Esophagus squamous epithelium (tissue), 4 donors: ENCODE measurements at regions not wholly inside any gene's neighbourhood (a gene's known extent, or its start where the extent isn't known, plus 50 kb on each side); places are given as distances from the start of the nearest gene placed in this dataset.

Source experiments
- POLR2A ChIP-seq, 4 donors: fragments of 450-650 bp; IDR thresholded peaks; one replicate each; pipeline ENCODE4 v1.6.1; 2017; ENCODE audit warnings: antibody characterized with exemption in 4 of 4, mild to moderate bottlenecking in 4 of 4, moderate library complexity in 3 of 4
- TF ChIP-seq, protein P1 (sequence below), 6 experiments: fragments of 450-650 bp in 4 of 6; fragments of 200-600 bp in 2 of 6; sonication (generic) in 2 of 6; IDR thresholded peaks; one replicate each; pipeline ENCODE4 v1.5.1; 2016 to 2019; ENCODE audit warnings: antibody characterized with exemption in 6 of 6, mild to moderate bottlenecking in 4 of 6, moderate library complexity in 4 of 6

DNA sequence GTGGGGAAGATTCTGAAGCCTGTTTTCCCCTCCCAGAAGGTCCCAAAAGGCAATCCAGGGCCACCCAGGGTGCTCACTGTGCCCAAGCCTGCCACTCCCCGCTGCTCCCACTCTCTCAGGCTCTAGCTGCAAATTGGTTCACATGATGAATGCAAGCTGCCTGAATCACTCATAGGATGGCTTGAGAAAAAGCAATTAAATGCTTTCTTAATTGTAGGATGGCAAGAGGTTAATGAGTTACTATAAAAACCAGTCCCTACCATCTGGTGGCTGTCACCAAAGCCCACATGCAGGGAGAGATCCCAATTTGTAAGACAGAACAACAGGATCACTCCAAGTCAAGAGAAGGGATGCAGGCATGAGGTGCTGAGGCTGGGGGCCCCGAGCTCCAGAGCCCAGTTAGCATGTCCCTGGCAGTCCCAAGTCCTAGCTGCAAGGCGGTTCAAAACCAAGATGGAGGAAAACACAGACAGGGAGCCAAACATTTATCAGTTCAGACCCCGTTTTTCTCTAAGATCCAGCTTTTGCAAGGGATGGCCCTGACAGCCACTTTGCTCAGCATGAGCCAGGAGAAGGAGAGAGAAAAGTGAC, 207.1 kb downstream of the UACA start:
- TF ChIP-seq, protein P1, sequence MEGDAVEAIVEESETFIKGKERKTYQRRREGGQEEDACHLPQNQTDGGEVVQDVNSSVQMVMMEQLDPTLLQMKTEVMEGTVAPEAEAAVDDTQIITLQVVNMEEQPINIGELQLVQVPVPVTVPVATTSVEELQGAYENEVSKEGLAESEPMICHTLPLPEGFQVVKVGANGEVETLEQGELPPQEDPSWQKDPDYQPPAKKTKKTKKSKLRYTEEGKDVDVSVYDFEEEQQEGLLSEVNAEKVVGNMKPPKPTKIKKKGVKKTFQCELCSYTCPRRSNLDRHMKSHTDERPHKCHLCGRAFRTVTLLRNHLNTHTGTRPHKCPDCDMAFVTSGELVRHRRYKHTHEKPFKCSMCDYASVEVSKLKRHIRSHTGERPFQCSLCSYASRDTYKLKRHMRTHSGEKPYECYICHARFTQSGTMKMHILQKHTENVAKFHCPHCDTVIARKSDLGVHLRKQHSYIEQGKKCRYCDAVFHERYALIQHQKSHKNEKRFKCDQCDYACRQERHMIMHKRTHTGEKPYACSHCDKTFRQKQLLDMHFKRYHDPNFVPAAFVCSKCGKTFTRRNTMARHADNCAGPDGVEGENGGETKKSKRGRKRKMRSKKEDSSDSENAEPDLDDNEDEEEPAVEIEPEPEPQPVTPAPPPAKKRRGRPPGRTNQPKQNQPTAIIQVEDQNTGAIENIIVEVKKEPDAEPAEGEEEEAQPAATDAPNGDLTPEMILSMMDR (IDR thresholded peaks at IDR 0.05), result no peak
- TF ChIP-seq POLR2A (IDR thresholded peaks at IDR 0.05), result no peak
